GOT3 (cell line): ENCODE measurements at regions not wholly inside any gene's neighbourhood (a gene's known extent, or its start where the extent isn't known, plus 50 kb on each side); places are given as distances from the start of the nearest gene placed in this dataset.

Experiments used
- DNase-seq: peaks from one replicate; lab custom pipeline; 2025; ENCODE audit warnings: mixed read lengths; lab: John Stamatoyannopoulos, UW

GRCh38 chr5:35363387-35363965, 133.2 kb upstream of the PRLR start:
- DNase-seq: no peak

- DNase-seq: no peak
These were observed 132.5 kb upstream of the PRLR start for GRCh38 chr5:35362772-35363171.

GRCh38 chr5:35360671-35361070, 130.4 kb upstream of the PRLR start:
- no peak for DNase-seq

GRCh38 chr5:35359859-35360258, 129.6 kb upstream of the PRLR start:
- no peak for DNase-seq

- no peak for DNase-seq
These were observed 127.7 kb upstream of the PRLR start for GRCh38 chr5:35357973-35358372.

- no peak for DNase-seq
These were observed 126.4 kb upstream of the PRLR start for GRCh38 chr5:35356725-35357124.

GRCh38 chr5:35354751-35355150, 124.5 kb upstream of the PRLR start:
- no peak for DNase-seq

GRCh38 chr5:35345222-35345621, 114.9 kb upstream of the PRLR start:
- DNase-seq: no peak

- no peak for DNase-seq
These were observed 112.4 kb upstream of the PRLR start for GRCh38 chr5:35342664-35343063.

GRCh38 chr5:35341189-35341588, 110.9 kb upstream of the PRLR start:
- DNase-seq: no peak

- DNase-seq: no peak
These were observed 109.4 kb upstream of the PRLR start for GRCh38 chr5:35339616-35340100.

- DNase-seq: no peak
These were observed 108.7 kb upstream of the PRLR start for GRCh38 chr5:35339006-35339405.

- no peak for DNase-seq
These were observed 107.8 kb upstream of the PRLR start for GRCh38 chr5:35338157-35338453.

- no peak for DNase-seq
These were observed 107.3 kb upstream of the PRLR start for GRCh38 chr5:35337340-35338156.

- no peak for DNase-seq
These were observed 105.9 kb upstream of the PRLR start for GRCh38 chr5:35336230-35336629.

- DNase-seq: no peak
These were observed 105.5 kb upstream of the PRLR start for GRCh38 chr5:35335752-35336151.

- no peak for DNase-seq
These were observed 103.1 kb upstream of the PRLR start for GRCh38 chr5:35333366-35333765.

GRCh38 chr5:35331956-35332950, 102.0 kb upstream of the PRLR start:
- no peak for DNase-seq

GRCh38 chr5:35325836-35326235, 95.5 kb upstream of the PRLR start:
- no peak for DNase-seq

- no peak for DNase-seq
These were observed 94.4 kb upstream of the PRLR start for GRCh38 chr5:35324679-35325078.

- no peak for DNase-seq
These were observed 93.9 kb upstream of the PRLR start for GRCh38 chr5:35324201-35324600.

GRCh38 chr5:35320029-35320428, 89.7 kb upstream of the PRLR start:
- no peak for DNase-seq
